ENCODE measurements at regions not wholly inside any gene's neighbourhood (a gene's known extent, or its start where the extent isn't known, plus 50 kb on each side); places are given as distances from the start of the nearest gene placed in this dataset.
A peak's percentile ranks its signal among the peaks of the same experiment; 100 is the strongest.

DNA sequence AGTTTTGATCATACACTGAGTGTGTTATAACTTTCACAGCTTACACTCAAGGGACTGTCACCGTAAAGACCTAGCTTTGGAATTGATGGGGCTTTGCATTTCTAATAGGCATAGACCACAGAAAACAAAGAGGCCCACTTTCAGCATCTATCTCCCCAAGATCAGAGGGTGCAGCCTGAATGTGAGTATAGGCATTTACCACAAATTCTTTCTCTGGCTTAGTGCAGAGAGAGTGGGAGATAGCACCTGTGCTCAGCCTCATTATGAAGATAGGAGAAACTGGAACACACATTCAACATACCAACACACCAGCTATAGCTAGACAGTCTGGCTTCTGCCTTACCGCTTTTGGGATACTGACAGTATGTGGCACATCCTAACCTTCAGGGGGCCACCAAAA lies 783.4 kb upstream of the GRAMD2B start:
- Mint-ChIP-seq H3K4me1 (peaks cover 19% of the 10 kb centered on the region), H3K36me3 (ENCODE audit: low read depth) (peaks cover 2% of the 10 kb centered on the region), H3K27me3 (ENCODE audit: insufficient read depth) (peaks cover 4% of the 10 kb centered on the region), H3K9me3 (peaks cover 24% of the 10 kb centered on the region), H3K4me3 (no peak overlapping the region), H3K27ac (no peak overlapping the region)
- no peaks in the 10 kb centered on the region for H3K36me3 ChIP-seq (ENCODE audit: control insufficient read depth, insufficient read depth, low read length)
- WGBS, 2 experiments (ENCODE audit: insufficient coverage in 1 of 2, insufficient read length in 1 of 2), result 95 to 100% methylated on average over 1 to 2 of the region's 2 CpGs
- H3K27me3 ChIP-seq (ENCODE audit: control insufficient read depth, insufficient read depth, low read length, poor library complexity, severe bottlenecking), result peaks cover 10% of the 10 kb centered on the region
- no peak overlapping the region for H3K9ac ChIP-seq (ENCODE audit: extremely low read depth, low read length, poor library complexity, severe bottlenecking)
- TF ChIP-seq, protein P1, sequence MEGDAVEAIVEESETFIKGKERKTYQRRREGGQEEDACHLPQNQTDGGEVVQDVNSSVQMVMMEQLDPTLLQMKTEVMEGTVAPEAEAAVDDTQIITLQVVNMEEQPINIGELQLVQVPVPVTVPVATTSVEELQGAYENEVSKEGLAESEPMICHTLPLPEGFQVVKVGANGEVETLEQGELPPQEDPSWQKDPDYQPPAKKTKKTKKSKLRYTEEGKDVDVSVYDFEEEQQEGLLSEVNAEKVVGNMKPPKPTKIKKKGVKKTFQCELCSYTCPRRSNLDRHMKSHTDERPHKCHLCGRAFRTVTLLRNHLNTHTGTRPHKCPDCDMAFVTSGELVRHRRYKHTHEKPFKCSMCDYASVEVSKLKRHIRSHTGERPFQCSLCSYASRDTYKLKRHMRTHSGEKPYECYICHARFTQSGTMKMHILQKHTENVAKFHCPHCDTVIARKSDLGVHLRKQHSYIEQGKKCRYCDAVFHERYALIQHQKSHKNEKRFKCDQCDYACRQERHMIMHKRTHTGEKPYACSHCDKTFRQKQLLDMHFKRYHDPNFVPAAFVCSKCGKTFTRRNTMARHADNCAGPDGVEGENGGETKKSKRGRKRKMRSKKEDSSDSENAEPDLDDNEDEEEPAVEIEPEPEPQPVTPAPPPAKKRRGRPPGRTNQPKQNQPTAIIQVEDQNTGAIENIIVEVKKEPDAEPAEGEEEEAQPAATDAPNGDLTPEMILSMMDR (conservative IDR thresholded peaks at IDR 0.05), result no peak
- no peak overlapping the region for H3K4me3 ChIP-seq (ENCODE audit: low read length)
- no peak for DNase-seq
- H3K4me1 ChIP-seq (ENCODE audit: control insufficient read depth, insufficient read depth, low read length), result peaks cover 5% of the 10 kb centered on the region
- peaks cover 39% of the 10 kb centered on the region for H3K9me3 ChIP-seq (ENCODE audit: control insufficient read depth, low read length)
- H3K27ac ChIP-seq (ENCODE audit: low read depth, low read length), result no peak overlapping the region

DNA sequence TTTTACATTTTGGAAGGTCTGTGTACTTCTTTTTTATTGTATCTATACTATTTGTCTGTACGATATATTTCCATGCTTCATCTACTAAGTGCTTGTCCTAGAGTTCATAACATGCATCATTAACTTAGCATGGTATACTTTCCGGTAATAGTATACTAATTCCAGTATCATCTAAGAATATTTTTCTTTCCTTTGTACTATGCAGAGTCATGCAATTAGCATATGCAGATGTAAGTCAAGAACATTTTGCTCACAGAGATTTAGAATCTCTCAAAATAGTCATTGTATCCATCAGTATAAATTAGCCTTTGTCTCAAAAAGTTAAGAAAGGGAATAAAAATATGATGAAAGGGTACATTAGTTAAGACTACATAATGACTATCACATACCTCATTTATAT lies 770.4 kb upstream of the GRAMD2B start:
- H3K27ac Mint-ChIP-seq, result no peak overlapping the region
- WGBS, 2 experiments (ENCODE audit: insufficient coverage in 1 of 2, insufficient read length in 1 of 2), result 98 to 100% methylated on average over 1 to 2 of the region's 2 CpGs
- H3K9me3 Mint-ChIP-seq, result peaks cover 3% of the 10 kb centered on the region
- TF ChIP-seq, protein P1 (conservative IDR thresholded peaks at IDR 0.05), result no peak
- no peaks in the 10 kb centered on the region for H3K36me3 Mint-ChIP-seq (ENCODE audit: low read depth)
- no peak overlapping the region for H3K4me3 Mint-ChIP-seq
- H3K36me3 ChIP-seq (ENCODE audit: control insufficient read depth, insufficient read depth, low read length), result no peaks in the 10 kb centered on the region
- no peaks in the 10 kb centered on the region for H3K9me3 ChIP-seq (ENCODE audit: control insufficient read depth, low read length)
- no peak overlapping the region for H3K9ac ChIP-seq (ENCODE audit: extremely low read depth, low read length, poor library complexity, severe bottlenecking)
- no peaks in the 10 kb centered on the region for H3K27me3 ChIP-seq (ENCODE audit: control insufficient read depth, insufficient read depth, low read length, poor library complexity, severe bottlenecking)
- H3K4me1 ChIP-seq (ENCODE audit: control insufficient read depth, insufficient read depth, low read length), result no peaks in the 10 kb centered on the region
- H3K27ac ChIP-seq (ENCODE audit: low read depth, low read length), result no peak overlapping the region
- H3K4me1 Mint-ChIP-seq, result peaks cover 16% of the 10 kb centered on the region
- H3K27me3 Mint-ChIP-seq (ENCODE audit: insufficient read depth), result no peaks in the 10 kb centered on the region
- H3K4me3 ChIP-seq (ENCODE audit: low read length), result no peak overlapping the region
- DNase-seq, result no peak

DNA sequence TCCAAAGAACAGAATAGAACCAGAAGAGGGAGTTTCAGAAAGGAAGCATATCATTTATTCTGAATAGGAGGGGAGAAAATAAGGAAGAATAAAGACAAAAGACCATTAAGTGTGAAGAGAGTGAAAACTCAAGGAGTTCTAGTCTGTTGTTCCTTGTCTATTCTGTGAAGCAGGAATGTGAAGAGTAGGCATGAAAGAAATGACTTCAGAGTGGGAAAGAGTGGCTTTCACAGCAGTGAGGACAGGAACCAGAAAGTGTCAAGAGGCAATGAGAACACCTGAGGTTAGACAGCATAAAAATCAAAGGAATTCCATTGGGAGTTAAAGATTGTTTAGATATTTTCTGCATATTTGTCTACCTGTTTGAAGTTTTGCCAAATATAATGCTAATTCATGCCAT lies 768.8 kb upstream of the GRAMD2B start:
- Histone ChIP-seq H3K9me3 (ENCODE audit: control insufficient read depth, low read length) (no peaks in the 10 kb centered on the region), H3K4me3 (ENCODE audit: low read length) (no peak overlapping the region), H3K27ac (ENCODE audit: low read depth, low read length) (peak overlapping the region; percentile 40), H3K36me3 (ENCODE audit: control insufficient read depth, insufficient read depth, low read length) (no peaks in the 10 kb centered on the region), H3K4me1 (ENCODE audit: control insufficient read depth, insufficient read depth, low read length) (peaks cover 5% of the 10 kb centered on the region), H3K27me3 (ENCODE audit: control insufficient read depth, insufficient read depth, low read length, poor library complexity, severe bottlenecking) (no peaks in the 10 kb centered on the region), H3K9ac (ENCODE audit: extremely low read depth, low read length, poor library complexity, severe bottlenecking) (no peak overlapping the region)
- no peak overlapping the region for H3K4me3 Mint-ChIP-seq
- no peaks in the 10 kb centered on the region for H3K9me3 Mint-ChIP-seq
- H3K36me3 Mint-ChIP-seq (ENCODE audit: low read depth), result no peaks in the 10 kb centered on the region
- H3K27me3 Mint-ChIP-seq (ENCODE audit: insufficient read depth), result no peaks in the 10 kb centered on the region
- H3K27ac Mint-ChIP-seq, result no peak overlapping the region
- H3K4me1 Mint-ChIP-seq, result peaks cover 31% of the 10 kb centered on the region
- TF ChIP-seq, protein P1 (conservative IDR thresholded peaks at IDR 0.05), result peak; percentile 28
- DNase-seq, result no peak
